ENCODE measurements at regions not wholly inside any gene's neighbourhood (a gene's known extent, or its start where the extent isn't known, plus 50 kb on each side); places are given as distances from the start of the nearest gene placed in this dataset.

DNA sequence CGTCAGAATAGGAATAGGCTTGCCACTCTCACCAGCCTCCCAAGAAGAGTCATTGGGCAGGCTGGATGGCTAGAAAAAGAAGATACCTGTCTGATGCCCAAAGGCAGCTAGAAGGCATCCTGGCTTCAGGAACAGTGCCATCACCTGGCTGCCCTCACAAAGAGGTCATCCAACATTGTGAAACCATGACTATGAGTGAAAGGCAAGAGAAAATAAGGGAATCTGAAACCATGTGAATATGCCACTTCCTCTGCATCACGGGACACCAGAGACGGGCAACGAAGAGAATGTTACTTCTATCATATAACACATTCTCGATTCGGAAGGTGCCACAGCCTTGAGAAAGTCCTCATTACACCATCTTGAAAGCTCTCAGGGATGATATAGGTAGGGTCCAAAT, 182.0 kb downstream of the DAD1 start:
- TF ChIP-seq CTCF (IDR thresholded peaks at IDR 0.05; ENCODE audit: control extremely low read depth in 1 of 3, insufficient read depth in 1 of 3, low read depth in 1 of 3, low read length in 3 of 3) (no peak), CHD2 (IDR thresholded peaks at IDR 0.05; ENCODE audit: low read length) (no peak), RFX5 (IDR thresholded peaks at IDR 0.05; ENCODE audit: borderline replicate concordance, low read depth, low read length) (no peak), POLR2A (IDR thresholded peaks at IDR 0.05; ENCODE audit: control extremely low read depth in 1 of 2, low read depth in 2 of 2, low read length in 2 of 2) (no peak), EGR1 (IDR thresholded peaks at IDR 0.05; ENCODE audit: borderline replicate concordance, low read depth, low read length) (no peak), EZH2 (IDR thresholded peaks at IDR 0.05; ENCODE audit: low read depth, low read length, severe bottlenecking) (no peak), JUN (IDR thresholded peaks at IDR 0.05; ENCODE audit: low read depth, low read length) (no peak), POLR2AphosphoS5 (IDR thresholded peaks at IDR 0.05; ENCODE audit: low read depth, low read length) (no peak), MAFK (IDR thresholded peaks at IDR 0.05; ENCODE audit: low read depth, low read length) (no peak), RXRA (IDR thresholded peaks at IDR 0.05; ENCODE audit: insufficient read depth, low read depth, low read length) (no peak)
